HepG2 (cell line): ENCODE measurements at regions not wholly inside any gene's neighbourhood (a gene's known extent, or its start where the extent isn't known, plus 50 kb on each side); places are given as distances from the start of the nearest gene placed in this dataset.

Experiments
- BCL6 ChIP-seq: IDR thresholded peaks from 2 replicates; pipeline ENCODE4 v1.6.1; 2016; ENCODE audit warnings: missing genetic modification reagents, missing compliant biosample characterization
- BORCS8-MEF2B ChIP-seq: sonication (generic); formaldehyde crosslinking; IDR thresholded peaks from 2 replicates; pipeline ENCODE4 v1.8.0; 2022; ENCODE audit warnings: mild to moderate bottlenecking, missing genetic modification reagents
- CBFB ChIP-seq: sonication (generic); formaldehyde crosslinking; IDR thresholded peaks from 2 replicates; pipeline ENCODE4 v1.4.0; 2020; ENCODE audit warnings: missing genetic modification reagents
- FOSL2 ChIP-seq: sonication (generic); formaldehyde crosslinking; IDR thresholded peaks from 2 replicates; pipeline ENCODE4 v1.4.0; 2020; ENCODE audit warnings: missing genetic modification reagents
- HNRNPH1 ChIP-seq: fragments of 200-400 bp; formaldehyde crosslinking; optimal IDR thresholded peaks from 2 replicates; pipeline ENCODE3; 2017; ENCODE audit warnings: mild to moderate bottlenecking, low read depth, low read length
- MED13 ChIP-seq: sonication (generic); formaldehyde crosslinking; IDR thresholded peaks from 2 replicates; pipeline ENCODE4 v1.5.0; 2020; ENCODE audit warnings: missing genetic modification reagents
- MXI1 ChIP-seq: IDR thresholded peaks from 3 replicates; pipeline ENCODE4 v1.6.1; 2012; ENCODE audit warnings: low read depth, low read length, inconsistent platforms, borderline replicate concordance
- REST ChIP-seq, 2 experiments: IDR thresholded peaks; 2 replicates each; pipeline ENCODE4 v1.6.1; 2011 to 2012; ENCODE audit warnings: low read length in 2 of 2, borderline replicate concordance in 1 of 2, low read depth in 1 of 2, mild to moderate bottlenecking in 1 of 2, moderate library complexity in 1 of 2
- THAP8 ChIP-seq: sonication (generic); formaldehyde crosslinking; IDR thresholded peaks from 2 replicates; pipeline ENCODE4 v1.5.1; 2020; ENCODE audit warnings: missing genetic modification reagents, mild to moderate bottlenecking, borderline replicate concordance
- ZFP91 ChIP-seq: sonication (generic); formaldehyde crosslinking; IDR thresholded peaks from 2 replicates; pipeline ENCODE4 v1.9.0; 2022; ENCODE audit warnings: missing genetic modification reagents, mild to moderate bottlenecking, borderline replicate concordance
- ZNF354B ChIP-seq: sonication (generic); formaldehyde crosslinking; IDR thresholded peaks from 2 replicates; pipeline ENCODE4 v1.8.0; 2022; ENCODE audit warnings: mild to moderate bottlenecking, missing genetic modification reagents
- ZNF580 ChIP-seq: IDR thresholded peaks from 2 replicates; pipeline ENCODE4 v1.6.1; 2016; ENCODE audit warnings: low read depth, borderline replicate concordance

- no peak for TF ChIP-seq ZNF354B (CRISPR knock-in tag)
- no peak for TF ChIP-seq MED13 (CRISPR knock-in tag)
- TF ChIP-seq BCL6 (CRISPR knock-in tag), result no peak
- no peak for TF ChIP-seq REST (IDR thresholded peaks at IDR 0.05; ENCODE audit: borderline replicate concordance in 1 of 2, low read depth in 1 of 2, low read length in 2 of 2)
- no peak for TF ChIP-seq MXI1
- no peak for TF ChIP-seq HNRNPH1
- no peak for TF ChIP-seq ZNF580 (CRISPR knock-in tag)
- TF ChIP-seq THAP8, result no peak
- no peak for TF ChIP-seq FOSL2
- TF ChIP-seq BORCS8-MEF2B (CRISPR knock-in tag), result no peak
- TF ChIP-seq CBFB, result no peak
- TF ChIP-seq ZFP91 (CRISPR knock-in tag), result no peak
These were observed 74.8 kb upstream of the CACNA2D3 start for GRCh38 chr3:54047568-54047967.
